ENCODE measurements at regions not wholly inside any gene's neighbourhood (a gene's known extent, or its start where the extent isn't known, plus 50 kb on each side); places are given as distances from the start of the nearest gene placed in this dataset.

GRCh38 chr9:129522351-129522750, 98.5 kb downstream of the C9orf50 start:
- ChIA-PET CTCF (no interaction called here), POLR2A (no interaction called here)
- Histone ChIP-seq H3K4me2 (ENCODE audit: insufficient read depth, low read length) (no peak overlapping the region), H3K27me3 (ENCODE audit: control insufficient read depth in 2 of 2, insufficient read depth in 2 of 2, low read length in 2 of 2) (peaks cover 0 to 5% of the 10 kb centered on the region in 2 experiments), H3K9me3 (replicated peaks; ENCODE audit: control insufficient read depth, insufficient read depth, low read length) (no peaks in the 10 kb centered on the region), H3K4me1 (ENCODE audit: control insufficient read depth, extremely low read depth, insufficient read depth, low read length) (no peaks in the 10 kb centered on the region), H4K20me1 (replicated peaks; ENCODE audit: control insufficient read depth, extremely low read depth, insufficient read depth, low read length) (no peaks in the 10 kb centered on the region), H3K9ac (replicated peaks; ENCODE audit: extremely low read depth, insufficient read depth, low read length) (no peak overlapping the region), H3K79me2 (ENCODE audit: control insufficient read depth, insufficient read depth, low read length) (no peaks in the 10 kb centered on the region), H3K9me1 (replicated peaks; ENCODE audit: control insufficient read depth, extremely low read depth, insufficient read depth, low read length) (no peaks in the 10 kb centered on the region), H3K36me3 (ENCODE audit: control insufficient read depth in 2 of 2, extremely low read depth in 1 of 2, insufficient read depth in 2 of 2, low read length in 2 of 2) (no peaks in the 10 kb centered on the region), H2AFZ (ENCODE audit: low read depth, low read length) (no peak overlapping the region), H3K4me3 (replicated peaks in 1 of 3; ENCODE audit: insufficient read depth in 1 of 3, low read depth in 1 of 3, low read length in 3 of 3) (no peak overlapping the region), H3K27ac (ENCODE audit: insufficient read depth, low read depth, low read length) (no peak overlapping the region)
- no peak for FAIRE-seq
- intact Hi-C loops (cut with micrococcal nuclease) (no loop called here), dilution Hi-C loops (cut with MboI; ENCODE audit: extremely low pct_ligation_motif_present, low sequenced_read_pairs) (no loop called here)
- no peak for DNase-seq (ENCODE audit: low read depth, low spot score)
- no TSS peak for BruUV-seq (replicated peaks)
- TF ChIP-seq MYC (IDR thresholded peaks at IDR 0.05; ENCODE audit: low read depth, low read length) = no peak

DNA sequence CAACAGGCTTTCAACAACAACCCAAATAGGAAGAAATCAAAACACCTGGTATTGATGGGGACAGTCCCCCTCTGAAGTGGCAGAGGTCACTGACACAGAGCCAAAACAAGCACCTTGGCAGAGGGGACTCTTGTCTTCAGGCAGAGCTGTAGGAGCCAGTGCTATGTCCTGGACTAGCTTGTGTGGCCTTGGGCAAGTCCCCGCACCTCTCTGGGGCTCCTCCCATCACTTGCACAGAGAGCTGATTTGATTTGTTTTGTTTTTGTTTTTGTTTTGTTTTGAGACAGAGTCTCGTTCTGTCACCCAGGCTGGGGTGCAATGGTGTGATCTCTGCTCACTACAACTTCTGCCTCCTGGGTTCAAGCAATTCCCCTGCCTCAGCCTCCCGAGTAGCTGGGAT, 100.8 kb downstream of the C9orf50 start:
- Histone ChIP-seq H3K4me3 (replicated peaks in 1 of 3; ENCODE audit: insufficient read depth in 1 of 3, low read depth in 1 of 3, low read length in 3 of 3) (no peak overlapping the region), H2AFZ (ENCODE audit: low read depth, low read length) (no peak overlapping the region), H3K9me1 (replicated peaks; ENCODE audit: control insufficient read depth, extremely low read depth, insufficient read depth, low read length) (no peaks in the 10 kb centered on the region), H3K4me1 (ENCODE audit: control insufficient read depth, extremely low read depth, insufficient read depth, low read length) (no peaks in the 10 kb centered on the region), H3K27me3 (ENCODE audit: control insufficient read depth in 2 of 2, insufficient read depth in 2 of 2, low read length in 2 of 2) (peaks cover 0 to 1% of the 10 kb centered on the region in 2 experiments), H4K20me1 (replicated peaks; ENCODE audit: control insufficient read depth, extremely low read depth, insufficient read depth, low read length) (no peaks in the 10 kb centered on the region), H3K4me2 (ENCODE audit: insufficient read depth, low read length) (no peak overlapping the region), H3K9me3 (replicated peaks; ENCODE audit: control insufficient read depth, insufficient read depth, low read length) (no peaks in the 10 kb centered on the region), H3K27ac (ENCODE audit: insufficient read depth, low read depth, low read length) (no peak overlapping the region), H3K36me3 (ENCODE audit: control insufficient read depth in 2 of 2, extremely low read depth in 1 of 2, insufficient read depth in 2 of 2, low read length in 2 of 2) (no peaks in the 10 kb centered on the region), H3K9ac (replicated peaks; ENCODE audit: extremely low read depth, insufficient read depth, low read length) (no peak overlapping the region), H3K79me2 (ENCODE audit: control insufficient read depth, insufficient read depth, low read length) (no peaks in the 10 kb centered on the region)
- FAIRE-seq (no peak), DNase-seq (ENCODE audit: low read depth, low spot score) (no peak)
- POLR2A ChIA-PET = no interaction called here
- no peak for TF ChIP-seq MYC (IDR thresholded peaks at IDR 0.05; ENCODE audit: low read depth, low read length)
- no peak for TF ChIP-seq CTCF (IDR thresholded peaks at IDR 0.05; ENCODE audit: extremely low read depth in 1 of 2, insufficient read depth in 1 of 2, low read depth in 1 of 2, low read length in 2 of 2)
- TF ChIP-seq, protein P1, sequence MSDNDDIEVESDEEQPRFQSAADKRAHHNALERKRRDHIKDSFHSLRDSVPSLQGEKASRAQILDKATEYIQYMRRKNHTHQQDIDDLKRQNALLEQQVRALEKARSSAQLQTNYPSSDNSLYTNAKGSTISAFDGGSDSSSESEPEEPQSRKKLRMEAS (IDR thresholded peaks at IDR 0.05; ENCODE audit: insufficient read depth, insufficient read length) = no peak
- TF ChIP-seq GATA2 (IDR thresholded peaks at IDR 0.05; ENCODE audit: insufficient read depth, insufficient read length, low read depth, low read length) = no peak
- TF ChIP-seq EZH2 (IDR thresholded peaks at IDR 0.05; ENCODE audit: borderline replicate concordance, low read depth, low read length, severe bottlenecking) = no peak
- TF ChIP-seq JUN (IDR thresholded peaks at IDR 0.05; ENCODE audit: borderline replicate concordance, insufficient read depth, insufficient read length, low read depth) = no peak
- no peak for TF ChIP-seq POLR2AphosphoS5 (IDR thresholded peaks at IDR 0.05; ENCODE audit: insufficient read depth, low read depth, low read length)
- TF ChIP-seq FOS (IDR thresholded peaks at IDR 0.05; ENCODE audit: borderline replicate concordance, insufficient read depth, low read length) = no peak
- no peak for TF ChIP-seq POLR2A (IDR thresholded peaks at IDR 0.05; ENCODE audit: low read depth, low read length)
- no TSS peak for BruUV-seq (replicated peaks)
- CTCF ChIA-PET = interaction anchor here (1.4 kb wide), 1 partner anchor 9 kb away, joined by 3 read pairs; no protein-coding TSS in a partner anchor
- intact Hi-C loops (cut with micrococcal nuclease) (no loop called here), dilution Hi-C loops (cut with MboI; ENCODE audit: extremely low pct_ligation_motif_present, low sequenced_read_pairs) (no loop called here)

All from endothelial cell of umbilical vein (primary cell).